Right lobe of liver (tissue), 4 donors: ENCODE measurements at regions not wholly inside any gene's neighbourhood (a gene's known extent, or its start where the extent isn't known, plus 50 kb on each side); places are given as distances from the start of the nearest gene placed in this dataset.

Experiments used
- POLR2A ChIP-seq: fragments of 450-650 bp; IDR thresholded peaks from one replicate; pipeline ENCODE4 v1.6.1; 2017; ENCODE audit warnings: antibody characterized with exemption, mild to moderate bottlenecking
- TF ChIP-seq, protein P1 (sequence below), 4 donors: fragments of 200-600 bp in 3 of 4; fragments of 450-650 bp in 1 of 4; IDR thresholded peaks; one replicate each; pipeline versions ENCODE4 v1.5.1 to v1.8.0; 2016 to 2022; ENCODE audit warnings: antibody characterized with exemption in 4 of 4, mild to moderate bottlenecking in 2 of 4
- donor health status: DM: no; HTN: no; CAD: no.
- donor health status: DM: no; HTN: no; CAD: no.
- donor health status: DM: no; HTN: yes; CAD: no.

DNA sequence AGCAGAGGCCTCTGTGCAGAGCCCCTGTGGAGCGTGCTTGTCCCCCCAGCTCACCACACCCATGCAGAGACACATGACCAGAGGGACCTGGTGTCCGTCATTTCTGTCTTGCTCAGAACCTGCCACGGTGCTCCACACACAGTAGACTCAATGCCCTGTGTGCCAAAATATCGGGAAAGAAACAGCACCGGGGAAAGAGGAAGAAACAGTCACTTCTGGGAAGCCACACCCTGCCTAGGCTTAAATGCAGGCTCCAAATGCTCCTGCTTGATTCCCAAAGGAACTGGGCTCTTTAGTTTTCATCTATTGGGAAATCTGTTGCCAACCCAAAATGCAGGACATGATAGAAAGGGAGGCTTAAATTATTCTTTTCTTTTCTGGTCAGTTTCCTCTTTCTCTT, 503.9 kb downstream of the CD83 start:
- TF ChIP-seq, protein P1, sequence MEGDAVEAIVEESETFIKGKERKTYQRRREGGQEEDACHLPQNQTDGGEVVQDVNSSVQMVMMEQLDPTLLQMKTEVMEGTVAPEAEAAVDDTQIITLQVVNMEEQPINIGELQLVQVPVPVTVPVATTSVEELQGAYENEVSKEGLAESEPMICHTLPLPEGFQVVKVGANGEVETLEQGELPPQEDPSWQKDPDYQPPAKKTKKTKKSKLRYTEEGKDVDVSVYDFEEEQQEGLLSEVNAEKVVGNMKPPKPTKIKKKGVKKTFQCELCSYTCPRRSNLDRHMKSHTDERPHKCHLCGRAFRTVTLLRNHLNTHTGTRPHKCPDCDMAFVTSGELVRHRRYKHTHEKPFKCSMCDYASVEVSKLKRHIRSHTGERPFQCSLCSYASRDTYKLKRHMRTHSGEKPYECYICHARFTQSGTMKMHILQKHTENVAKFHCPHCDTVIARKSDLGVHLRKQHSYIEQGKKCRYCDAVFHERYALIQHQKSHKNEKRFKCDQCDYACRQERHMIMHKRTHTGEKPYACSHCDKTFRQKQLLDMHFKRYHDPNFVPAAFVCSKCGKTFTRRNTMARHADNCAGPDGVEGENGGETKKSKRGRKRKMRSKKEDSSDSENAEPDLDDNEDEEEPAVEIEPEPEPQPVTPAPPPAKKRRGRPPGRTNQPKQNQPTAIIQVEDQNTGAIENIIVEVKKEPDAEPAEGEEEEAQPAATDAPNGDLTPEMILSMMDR (IDR thresholded peaks at IDR 0.05): no peak
- no peak for TF ChIP-seq POLR2A
